DOHH2 (cell line): ENCODE measurements at regions not wholly inside any gene's neighbourhood (a gene's known extent, or its start where the extent isn't known, plus 50 kb on each side); places are given as distances from the start of the nearest gene placed in this dataset.

Experiments
- H3F3A ChIP-seq: fragments of 200-600 bp; sonication (generic), shearing (Covaris generic); 2 replicates; pipeline ENCODE4 v1.6.0; 2016; ENCODE audit warnings: antibody characterized with exemption, mild to moderate bottlenecking; ENCODE audit not compliant: control insufficient read depth, insufficient read depth
- H3K27ac ChIP-seq: fragments of 200-600 bp; sonication (generic); 2 replicates; pipeline ENCODE4 v1.5.1; 2014; ENCODE audit warnings: low read depth, mild to moderate bottlenecking, low read length, moderate library complexity
- H3K27me3 ChIP-seq: fragments of 200-600 bp; sonication (generic); 2 replicates; pipeline ENCODE4 v1.6.1; 2014; ENCODE audit warnings: mild to moderate bottlenecking, low read length, mixed read lengths; ENCODE audit not compliant: control insufficient read depth
- H3K36me3 ChIP-seq: fragments of 200-600 bp; sonication (generic); 2 replicates; pipeline ENCODE4 v1.6.1; 2014; ENCODE audit warnings: mild to moderate bottlenecking, low read length, moderate library complexity, mixed read lengths; ENCODE audit not compliant: control insufficient read depth
- H3K4me1 ChIP-seq: fragments of 200-600 bp; sonication (generic); 2 replicates; pipeline ENCODE4 v1.6.1; 2014; ENCODE audit warnings: mild to moderate bottlenecking, low read length, mixed read lengths; ENCODE audit not compliant: control insufficient read depth
- H3K4me2 ChIP-seq: fragments of 200-600 bp; sonication (generic); 2 replicates; pipeline ENCODE4 v1.6.0; 2014; ENCODE audit warnings: mild to moderate bottlenecking, low read length, moderate library complexity
- H3K4me3 ChIP-seq: fragments of 200-600 bp; sonication (generic); 2 replicates; pipeline ENCODE4 v1.5.1; 2014; ENCODE audit warnings: mild to moderate bottlenecking, low read length, mixed read lengths
- H3K79me2 ChIP-seq: fragments of 200-600 bp; sonication (generic); 2 replicates; pipeline ENCODE4 v1.6.1; 2014; ENCODE audit warnings: mild to moderate bottlenecking, low read length, mixed read lengths; ENCODE audit not compliant: control insufficient read depth
- H3K9me2 ChIP-seq: fragments of 200-600 bp; sonication (generic); replicated peaks from 2 replicates; pipeline ENCODE4 v1.6.1; 2014; ENCODE audit warnings: mild to moderate bottlenecking, low read length, mixed read lengths; ENCODE audit not compliant: control insufficient read depth
- H3K9me3 ChIP-seq: fragments of 200-600 bp; sonication (generic); 2 replicates; pipeline ENCODE4 v1.6.1; 2014; ENCODE audit warnings: antibody characterized with exemption, low read length, mixed read lengths; ENCODE audit not compliant: control insufficient read depth, insufficient read depth
- H4K20me1 ChIP-seq: fragments of 200-600 bp; sonication (generic); 2 replicates; pipeline ENCODE4 v1.6.0; 2014; ENCODE audit warnings: low read depth, mild to moderate bottlenecking, antibody characterized with exemption, low read length, moderate library complexity; ENCODE audit not compliant: control insufficient read depth, insufficient read depth
- EZH2phosphoT487 ChIP-seq: fragments of 200-600 bp; sonication (generic); IDR thresholded peaks from 2 replicates; pipeline ENCODE4 v1.6.1; 2017; ENCODE audit warnings: borderline replicate concordance, mild to moderate bottlenecking, antibody characterized with exemption, low read length, moderate library complexity, mixed read lengths
- TF ChIP-seq, protein P1 (sequence below): fragments of 200-600 bp; sonication (generic); IDR thresholded peaks from one replicate; pipeline ENCODE4 v1.5.1; 2014; ENCODE audit warnings: antibody characterized with exemption, mild to moderate bottlenecking, low read depth, low read length; ENCODE audit not compliant: poor library complexity, severe bottlenecking

DNA sequence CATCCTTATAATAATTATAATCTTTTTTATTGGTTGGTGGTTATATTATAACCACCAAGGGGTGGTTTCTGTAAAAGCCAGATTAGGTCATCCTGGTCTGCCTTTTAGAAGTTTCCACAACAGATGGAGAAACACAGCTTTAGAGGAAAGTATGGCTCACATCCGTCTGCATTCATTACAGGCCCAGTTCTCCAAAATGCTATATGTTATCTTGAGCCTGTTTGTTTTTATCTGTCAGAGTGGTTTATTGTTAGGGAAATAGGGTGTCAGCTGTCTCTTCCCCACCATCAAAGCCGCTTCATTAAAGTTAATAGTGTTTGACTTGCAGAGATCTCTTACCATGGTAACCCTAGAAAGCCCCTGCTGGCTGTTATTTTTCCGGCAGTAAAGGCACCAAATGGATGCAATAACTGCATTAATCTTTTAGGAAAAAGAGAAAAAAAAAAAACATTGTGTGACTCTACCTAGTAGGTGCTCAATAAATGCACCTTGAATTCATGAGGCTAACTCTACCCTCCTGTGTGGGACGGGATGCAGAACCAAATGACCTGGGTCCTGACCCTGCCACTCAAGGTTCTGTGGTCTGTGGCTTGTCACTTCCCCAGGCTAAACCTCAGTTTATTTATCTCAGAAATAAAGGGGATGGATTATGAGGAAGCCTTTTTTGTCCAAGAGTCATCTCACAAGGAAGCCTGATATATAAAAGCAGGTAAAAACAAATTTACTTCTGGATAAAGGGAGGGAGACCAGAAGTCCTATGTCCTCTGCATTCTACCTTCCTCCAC is 118.3 kb downstream of the WT1 start:
- H3K36me3 ChIP-seq = no peaks in the 10 kb centered on the region
- no peaks in the 10 kb centered on the region for H3K9me3 ChIP-seq
- no peaks in the 10 kb centered on the region for H3K79me2 ChIP-seq
- no peak overlapping the region for H3K27ac ChIP-seq
- no peaks in the 10 kb centered on the region; the same call in none of the 2 replicates for H3K27me3 ChIP-seq
- no peak overlapping the region for H3K4me3 ChIP-seq
- no peaks in the 10 kb centered on the region for H3K9me2 ChIP-seq
- H3K4me2 ChIP-seq = no peak overlapping the region
- no peaks in the 10 kb centered on the region for H3F3A ChIP-seq
- no peaks in the 10 kb centered on the region for H3K4me1 ChIP-seq
- TF ChIP-seq, protein P1, sequence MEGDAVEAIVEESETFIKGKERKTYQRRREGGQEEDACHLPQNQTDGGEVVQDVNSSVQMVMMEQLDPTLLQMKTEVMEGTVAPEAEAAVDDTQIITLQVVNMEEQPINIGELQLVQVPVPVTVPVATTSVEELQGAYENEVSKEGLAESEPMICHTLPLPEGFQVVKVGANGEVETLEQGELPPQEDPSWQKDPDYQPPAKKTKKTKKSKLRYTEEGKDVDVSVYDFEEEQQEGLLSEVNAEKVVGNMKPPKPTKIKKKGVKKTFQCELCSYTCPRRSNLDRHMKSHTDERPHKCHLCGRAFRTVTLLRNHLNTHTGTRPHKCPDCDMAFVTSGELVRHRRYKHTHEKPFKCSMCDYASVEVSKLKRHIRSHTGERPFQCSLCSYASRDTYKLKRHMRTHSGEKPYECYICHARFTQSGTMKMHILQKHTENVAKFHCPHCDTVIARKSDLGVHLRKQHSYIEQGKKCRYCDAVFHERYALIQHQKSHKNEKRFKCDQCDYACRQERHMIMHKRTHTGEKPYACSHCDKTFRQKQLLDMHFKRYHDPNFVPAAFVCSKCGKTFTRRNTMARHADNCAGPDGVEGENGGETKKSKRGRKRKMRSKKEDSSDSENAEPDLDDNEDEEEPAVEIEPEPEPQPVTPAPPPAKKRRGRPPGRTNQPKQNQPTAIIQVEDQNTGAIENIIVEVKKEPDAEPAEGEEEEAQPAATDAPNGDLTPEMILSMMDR = no peak
- TF ChIP-seq EZH2phosphoT487 = no peak
- no peaks in the 10 kb centered on the region for H4K20me1 ChIP-seq

DNA sequence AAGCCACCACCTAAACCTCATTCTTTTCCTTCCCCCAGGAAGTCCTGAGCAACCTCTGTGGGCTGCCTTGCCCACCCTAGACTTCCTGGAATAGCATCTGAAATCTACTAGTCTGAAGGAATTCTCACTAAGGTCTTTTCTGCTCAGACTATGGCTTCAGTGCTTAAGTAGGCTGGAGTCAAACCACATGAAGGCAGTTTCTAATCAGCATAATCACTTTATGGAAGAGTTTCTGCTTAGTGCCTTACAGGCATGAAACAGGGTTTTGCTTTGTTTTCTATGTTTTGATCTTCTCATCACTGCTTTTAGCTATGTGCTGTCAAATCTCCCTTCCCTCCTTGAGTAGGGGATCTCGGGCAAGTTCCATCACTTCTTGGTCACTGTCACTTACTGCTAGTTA is 117.7 kb downstream of the WT1 start:
- H3K27ac ChIP-seq = no peak overlapping the region
- no peak overlapping the region for H3K4me3 ChIP-seq
- no peaks in the 10 kb centered on the region for H3K4me1 ChIP-seq
- no peaks in the 10 kb centered on the region for H3K79me2 ChIP-seq
- no peaks in the 10 kb centered on the region for H3F3A ChIP-seq
- H3K27me3 ChIP-seq = no peaks in the 10 kb centered on the region; the same call in none of the 2 replicates
- no peaks in the 10 kb centered on the region for H4K20me1 ChIP-seq
- H3K9me2 ChIP-seq = no peaks in the 10 kb centered on the region
- no peaks in the 10 kb centered on the region for H3K36me3 ChIP-seq
- TF ChIP-seq EZH2phosphoT487 = no peak
- no peak overlapping the region for H3K4me2 ChIP-seq
- H3K9me3 ChIP-seq = no peaks in the 10 kb centered on the region

DNA sequence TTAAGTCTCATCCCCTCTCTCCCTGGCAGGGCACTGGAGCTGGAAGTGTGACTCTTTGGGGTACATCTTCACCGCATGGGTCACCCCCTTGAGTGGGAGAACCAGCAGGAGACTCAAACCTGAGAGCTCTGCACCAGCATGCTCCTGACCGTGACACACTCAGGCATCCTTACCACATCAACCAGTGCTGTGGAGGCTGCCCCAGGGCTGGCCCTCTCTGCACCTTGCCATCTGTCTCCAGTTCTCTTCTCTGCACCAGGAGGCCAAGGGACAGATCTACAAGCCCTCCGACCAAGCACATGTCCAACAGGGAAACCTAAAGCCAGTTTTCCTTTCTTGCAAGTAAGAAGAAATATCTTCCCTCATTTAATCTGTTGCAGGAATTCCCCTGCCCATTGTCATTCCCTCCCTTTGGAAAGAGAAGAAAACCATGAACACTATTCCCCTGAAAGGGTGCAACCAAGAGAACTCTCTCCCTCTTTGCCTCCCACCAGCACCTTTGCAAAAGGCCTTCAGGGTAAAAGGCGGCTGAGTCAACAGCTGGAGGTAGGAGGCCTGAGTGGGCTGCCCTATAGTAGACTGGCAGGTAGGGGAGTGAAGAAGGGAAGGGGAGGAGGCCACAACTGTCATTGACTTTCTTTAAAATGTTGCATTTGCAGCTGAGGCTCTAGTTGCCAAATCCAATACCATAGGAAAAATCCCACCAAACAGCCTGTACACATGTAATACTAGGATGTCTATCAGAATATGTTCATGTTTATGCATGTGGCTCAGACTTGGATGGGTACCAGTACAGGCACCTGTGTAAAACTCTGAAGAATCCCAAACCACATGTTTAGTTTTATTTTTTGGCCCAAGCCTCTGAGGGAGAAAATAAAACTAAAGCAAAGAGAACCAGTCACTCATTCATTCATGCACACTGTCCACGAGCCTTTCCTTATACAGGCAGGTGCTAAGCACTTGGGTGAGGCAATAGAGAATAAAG is 117.0 kb downstream of the WT1 start:
- H3K9me2 ChIP-seq = no peaks in the 10 kb centered on the region
- TF ChIP-seq, protein P1 = no peak
- TF ChIP-seq EZH2phosphoT487 = no peak
- no peaks in the 10 kb centered on the region; the same call in none of the 2 replicates for H3K27me3 ChIP-seq
- H3K36me3 ChIP-seq = no peaks in the 10 kb centered on the region
- H3F3A ChIP-seq = no peaks in the 10 kb centered on the region
- no peak overlapping the region for H3K4me3 ChIP-seq
- no peaks in the 10 kb centered on the region for H3K79me2 ChIP-seq
- no peak overlapping the region for H3K4me2 ChIP-seq
- no peaks in the 10 kb centered on the region for H3K4me1 ChIP-seq
- H4K20me1 ChIP-seq = no peaks in the 10 kb centered on the region
- no peak overlapping the region for H3K27ac ChIP-seq
- no peaks in the 10 kb centered on the region for H3K9me3 ChIP-seq

DNA sequence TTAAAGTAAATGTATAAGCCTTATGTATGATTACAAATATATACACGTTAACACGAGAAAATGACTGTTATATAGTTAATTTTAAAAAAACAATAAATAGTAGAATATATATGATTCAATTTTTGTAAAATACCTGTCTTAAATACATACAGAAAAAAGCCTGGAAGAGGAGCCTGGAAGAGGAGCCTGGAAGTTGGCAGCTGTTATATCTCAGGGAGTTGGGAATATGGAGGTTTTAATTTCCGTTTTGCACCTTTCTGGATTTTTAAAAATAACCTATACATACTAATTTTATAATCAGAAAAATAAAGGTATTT is 111.6 kb downstream of the WT1 start:
- Histone ChIP-seq H3K4me2 (no peak overlapping the region), H3F3A (no peaks in the 10 kb centered on the region), H3K9me2 (no peaks in the 10 kb centered on the region), H3K4me1 (no peaks in the 10 kb centered on the region), H3K79me2 (no peaks in the 10 kb centered on the region), H3K27me3 (no peaks in the 10 kb centered on the region; the same call in none of the 2 replicates), H3K4me3 (no peak overlapping the region), H3K36me3 (no peaks in the 10 kb centered on the region), H3K27ac (no peak overlapping the region), H4K20me1 (no peaks in the 10 kb centered on the region), H3K9me3 (no peaks in the 10 kb centered on the region; the same call in 1 of the 2 replicates)
- TF ChIP-seq EZH2phosphoT487 = no peak
- TF ChIP-seq, protein P1 = no peak
